K562 (cell line): ENCODE measurements at regions not wholly inside any gene's neighbourhood (a gene's known extent, or its start where the extent isn't known, plus 50 kb on each side); places are given as distances from the start of the nearest gene placed in this dataset.

Experiments used
- ARID2 ChIP-seq: fragments of 450-650 bp; IDR thresholded peaks from 2 replicates; pipeline ENCODE4 v1.6.1; 2017; ENCODE audit warnings: antibody characterized with exemption, mild to moderate bottlenecking
- CBX1 ChIP-seq: sonication (generic); IDR thresholded peaks from 2 replicates; pipeline ENCODE4 v1.6.1; 2016; ENCODE audit warnings: antibody characterized with exemption, low read depth, mild to moderate bottlenecking
- FOXP1 ChIP-seq: sonication (generic); formaldehyde crosslinking; IDR thresholded peaks from 2 replicates; pipeline ENCODE4 v1.8.0; 2022; ENCODE audit warnings: mild to moderate bottlenecking, missing genetic modification reagents
- HLTF ChIP-seq: fragments of 450-650 bp; IDR thresholded peaks from 2 replicates; pipeline ENCODE4 v1.6.1; 2016
- HNRNPLL ChIP-seq: fragments of 200-400 bp; formaldehyde crosslinking; IDR thresholded peaks from 2 replicates; pipeline ENCODE4 v1.6.1; 2017; ENCODE audit warnings: low read length, low read depth, mild to moderate bottlenecking; ENCODE audit not compliant: poor library complexity, severe bottlenecking
- LARP7 ChIP-seq: fragments of 450-650 bp; IDR thresholded peaks from 2 replicates; pipeline ENCODE4 v1.6.1; 2016
- MTA2 ChIP-seq: fragments of 450-650 bp; IDR thresholded peaks from 2 replicates; pipeline ENCODE4 v1.6.1; 2016; ENCODE audit warnings: low read depth
- NCOA6 ChIP-seq: fragments of 450-650 bp; IDR thresholded peaks from 2 replicates; pipeline ENCODE4 v1.6.1; 2017; ENCODE audit warnings: mild to moderate bottlenecking
- RB1 ChIP-seq: fragments of 450-650 bp; IDR thresholded peaks from 2 replicates; pipeline ENCODE4 v1.6.1; 2017; ENCODE audit warnings: low read depth, mild to moderate bottlenecking
- RNF219 ChIP-seq: fragments of 250-450 bp; sonication (Bioruptor Pico); IDR thresholded peaks from 2 replicates; pipeline ENCODE4 v1.5.0; 2022; ENCODE audit warnings: mild to moderate bottlenecking
- SRSF1 ChIP-seq: fragments of 200-400 bp; formaldehyde crosslinking; IDR thresholded peaks from 2 replicates; pipeline ENCODE4 v1.6.1; 2017; ENCODE audit warnings: mild to moderate bottlenecking, low read depth, low read length, moderate library complexity
- TCFL5 ChIP-seq: fragments of 250-450 bp; sonication (Bioruptor Pico); conservative IDR thresholded peaks from 2 replicates; pipeline ENCODE4 v1.6.1; 2021; ENCODE audit warnings: mild to moderate bottlenecking, moderate library complexity, matching md5 sums
- ZNF232 ChIP-seq: sonication (generic); formaldehyde crosslinking; IDR thresholded peaks from 2 replicates; pipeline ENCODE4 v1.8.0; 2022; ENCODE audit warnings: mild to moderate bottlenecking, missing genetic modification reagents
- ZNF764 ChIP-seq: fragments of 250-450 bp; sonication (Bioruptor Pico); IDR thresholded peaks from 2 replicates; pipeline ENCODE4 v1.4.0; 2020; ENCODE audit warnings: low read depth, mild to moderate bottlenecking, moderate library complexity
- TF ChIP-seq, protein P1 (sequence below): sonication (generic); formaldehyde crosslinking; IDR thresholded peaks from 2 replicates; pipeline ENCODE4 v1.8.1; 2023; ENCODE audit warnings: mild to moderate bottlenecking, missing genetic modification reagents, moderate library complexity

DNA sequence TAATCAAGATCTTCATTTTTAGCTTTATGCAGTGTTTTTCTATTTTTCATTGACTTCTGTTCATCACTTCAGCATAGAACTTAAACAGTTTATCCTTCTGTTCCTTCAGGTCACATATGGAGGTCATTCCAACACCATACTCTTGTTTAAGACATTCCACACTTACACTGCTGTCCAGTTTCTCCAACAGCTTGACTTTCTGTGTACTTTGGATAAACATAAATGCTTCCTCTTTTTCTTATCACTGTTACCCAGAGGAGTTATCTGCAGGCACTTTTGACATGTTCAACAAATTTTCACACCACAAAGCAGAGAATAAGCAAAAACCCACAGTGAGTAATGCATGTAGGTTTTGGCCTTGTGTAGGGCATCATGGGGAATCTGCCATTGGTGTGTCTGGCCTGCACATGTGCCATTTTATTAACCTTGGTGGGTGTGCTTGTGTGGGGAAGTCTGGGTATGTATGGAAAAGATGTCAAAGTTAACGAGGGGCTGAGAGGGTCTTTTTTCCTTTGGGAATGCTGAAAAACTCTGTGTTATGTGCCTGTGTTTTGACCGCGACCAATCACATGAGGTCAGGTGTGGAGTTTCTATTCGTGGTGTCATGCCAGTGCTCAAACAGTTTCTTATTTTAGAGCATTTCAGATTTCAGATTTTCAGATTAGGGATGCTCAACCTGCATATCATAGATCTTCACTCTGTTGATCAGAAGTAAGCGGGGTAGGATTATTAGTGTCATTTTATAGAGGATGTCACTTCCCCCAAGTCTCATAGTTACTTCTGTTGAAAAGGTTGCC lies 53.9 kb upstream of the ACVR1 start (continued):
- peak; percentile 81; the same call in 1 of the 2 replicates for TF ChIP-seq CBX1
- TF ChIP-seq ARID2 = no peak
- 0 out of 2 replicates have a peak, but pooled peaks have one; percentile 54 for TF ChIP-seq NCOA6
- peak; percentile 93 for TF ChIP-seq TCFL5 (CRISPR knock-in tag)
- TF ChIP-seq ZNF232 (CRISPR knock-in tag) = no peak
- 0 out of 2 replicates have a peak, but pooled peaks have one; percentile 17 for TF ChIP-seq ZNF764 (CRISPR knock-in tag)
- TF ChIP-seq MTA2 = peak; percentile 100
- no peak for TF ChIP-seq LARP7
- no peak for TF ChIP-seq RB1
- no peak for TF ChIP-seq HNRNPLL
- TF ChIP-seq, protein P1, sequence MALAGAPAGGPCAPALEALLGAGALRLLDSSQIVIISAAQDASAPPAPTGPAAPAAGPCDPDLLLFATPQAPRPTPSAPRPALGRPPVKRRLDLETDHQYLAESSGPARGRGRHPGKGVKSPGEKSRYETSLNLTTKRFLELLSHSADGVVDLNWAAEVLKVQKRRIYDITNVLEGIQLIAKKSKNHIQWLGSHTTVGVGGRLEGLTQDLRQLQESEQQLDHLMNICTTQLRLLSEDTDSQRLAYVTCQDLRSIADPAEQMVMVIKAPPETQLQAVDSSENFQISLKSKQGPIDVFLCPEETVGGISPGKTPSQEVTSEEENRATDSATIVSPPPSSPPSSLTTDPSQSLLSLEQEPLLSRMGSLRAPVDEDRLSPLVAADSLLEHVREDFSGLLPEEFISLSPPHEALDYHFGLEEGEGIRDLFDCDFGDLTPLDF (CRISPR knock-in tag) = peak; percentile 21; the same call in 1 of the 2 replicates
- peak; percentile 88 for TF ChIP-seq HLTF
- TF ChIP-seq RNF219 (CRISPR knock-in tag) = no peak; the same call in 1 of the 2 replicates
- TF ChIP-seq FOXP1 = peak; percentile 92
- no peak for TF ChIP-seq SRSF1
